IPS-20b (cell line): ENCODE measurements at regions not wholly inside any gene's neighbourhood (a gene's known extent, or its start where the extent isn't known, plus 50 kb on each side); places are given as distances from the start of the nearest gene placed in this dataset.

Experiments
- H3K27ac ChIP-seq: one replicate; pipeline ENCODE4 v1.5.1; 2013; ENCODE audit warnings: low read length
- H3K27me3 ChIP-seq: 2 replicates; pipeline ENCODE4 v1.6.1; 2013; ENCODE audit warnings: mild to moderate bottlenecking, low read length, inconsistent platforms; ENCODE audit not compliant: insufficient read depth
- H3K36me3 ChIP-seq: 2 replicates; pipeline ENCODE4 v1.6.1; 2013; ENCODE audit warnings: low read depth, mild to moderate bottlenecking, inconsistent platforms, low read length, moderate library complexity; ENCODE audit not compliant: insufficient read depth
- H3K4me1 ChIP-seq: 2 replicates; pipeline ENCODE4 v1.6.1; 2013; ENCODE audit warnings: mild to moderate bottlenecking, control low read depth, inconsistent platforms, low read length, moderate library complexity; ENCODE audit not compliant: insufficient read depth
- H3K4me3 ChIP-seq: 2 replicates; pipeline ENCODE4 v1.5.1; 2013; ENCODE audit warnings: mild to moderate bottlenecking, low read length, inconsistent platforms
- H3K9ac ChIP-seq: 2 replicates; pipeline ENCODE4 v1.6.1; 2013; ENCODE audit warnings: low read depth, mild to moderate bottlenecking, inconsistent platforms, low read length, moderate library complexity
- H3K9me3 ChIP-seq: 2 replicates; pipeline ENCODE4 v1.6.1; 2013; ENCODE audit warnings: mild to moderate bottlenecking, low read depth, low read length, inconsistent platforms; ENCODE audit not compliant: insufficient read depth

- Histone ChIP-seq H3K27me3 (peaks cover 29% of the 10 kb centered on the region; the same call in 1 of the 2 replicates), H3K4me1 (peaks cover 2% of the 10 kb centered on the region; the same call in 1 of the 2 replicates), H3K27ac (no peak overlapping the region), H3K4me3 (no peak overlapping the region), H3K36me3 (no peaks in the 10 kb centered on the region), H3K9me3 (peaks cover 13% of the 10 kb centered on the region), H3K9ac (no peak overlapping the region)
Observed at GRCh38 chr12:14289601-14290000, 75.9 kb upstream of the ATF7IP start.

- no peak overlapping the region for H3K27ac ChIP-seq
- no peaks in the 10 kb centered on the region for H3K4me1 ChIP-seq
- H3K9ac ChIP-seq = no peak overlapping the region
- peaks cover 13% of the 10 kb centered on the region for H3K9me3 ChIP-seq
- no peak overlapping the region for H3K4me3 ChIP-seq
- H3K36me3 ChIP-seq = no peaks in the 10 kb centered on the region
- peaks cover 15% of the 10 kb centered on the region; the same call in 1 of the 2 replicates for H3K27me3 ChIP-seq
Observed at GRCh38 chr12:14290951-14291350, 74.5 kb upstream of the ATF7IP start.

- no peaks in the 10 kb centered on the region for H3K36me3 ChIP-seq
- H3K27ac ChIP-seq = no peak overlapping the region
- H3K27me3 ChIP-seq = no peaks in the 10 kb centered on the region
Observed at GRCh38 chr12:14303661-14304155, 61.8 kb upstream of the ATF7IP start.

GRCh38 chr12:14307004-14307403, 58.5 kb upstream of the ATF7IP start:
- H3K9me3 ChIP-seq = no peaks in the 10 kb centered on the region
- no peaks in the 10 kb centered on the region for H3K36me3 ChIP-seq
- H3K27me3 ChIP-seq = no peaks in the 10 kb centered on the region
- no peak overlapping the region for H3K9ac ChIP-seq
- no peaks in the 10 kb centered on the region for H3K4me1 ChIP-seq
- H3K27ac ChIP-seq = no peak overlapping the region
- no peak overlapping the region for H3K4me3 ChIP-seq

More at GRCh38 chr12:14303661-14304155, 61.8 kb upstream of the ATF7IP start:
- Histone ChIP-seq H3K9ac (no peak overlapping the region), H3K4me1 (no peaks in the 10 kb centered on the region), H3K9me3 (no peaks in the 10 kb centered on the region), H3K4me3 (no peak overlapping the region)

GRCh38 chr12:14308516-14308915, 57.0 kb upstream of the ATF7IP start:
- Histone ChIP-seq H3K4me3 (no peak overlapping the region), H3K27me3 (no peaks in the 10 kb centered on the region), H3K27ac (no peak overlapping the region), H3K36me3 (no peaks in the 10 kb centered on the region), H3K4me1 (no peaks in the 10 kb centered on the region), H3K9ac (no peak overlapping the region), H3K9me3 (no peaks in the 10 kb centered on the region)

- Histone ChIP-seq H3K4me3 (no peak overlapping the region), H3K9me3 (no peaks in the 10 kb centered on the region), H3K4me1 (no peaks in the 10 kb centered on the region), H3K27me3 (no peaks in the 10 kb centered on the region), H3K9ac (no peak overlapping the region), H3K36me3 (no peaks in the 10 kb centered on the region), H3K27ac (no peak overlapping the region)
Observed at GRCh38 chr12:14310866-14311265, 54.6 kb upstream of the ATF7IP start.

GRCh38 chr12:14313379-14314138, 51.9 kb upstream of the ATF7IP start:
- Histone ChIP-seq H3K27ac (no peak overlapping the region), H3K4me1 (no peaks in the 10 kb centered on the region), H3K27me3 (no peaks in the 10 kb centered on the region), H3K36me3 (no peaks in the 10 kb centered on the region), H3K4me3 (no peak overlapping the region), H3K9ac (no peak overlapping the region), H3K9me3 (no peaks in the 10 kb centered on the region)

GRCh38 chr12:14314801-14315200, 50.7 kb upstream of the ATF7IP start:
- no peak overlapping the region for H3K27ac ChIP-seq
- no peaks in the 10 kb centered on the region for H3K27me3 ChIP-seq
- H3K4me1 ChIP-seq = no peaks in the 10 kb centered on the region
- H3K4me3 ChIP-seq = no peak overlapping the region
- H3K36me3 ChIP-seq = no peaks in the 10 kb centered on the region
- no peak overlapping the region for H3K9ac ChIP-seq
- H3K9me3 ChIP-seq = no peaks in the 10 kb centered on the region

GRCh38 chr12:14315501-14315900, 50.0 kb upstream of the ATF7IP start:
- Histone ChIP-seq H3K9ac (no peak overlapping the region), H3K27ac (no peak overlapping the region)

More at GRCh38 chr12:14315501-14315900, 50.0 kb upstream of the ATF7IP start:
- no peak overlapping the region for H3K4me3 ChIP-seq
- H3K36me3 ChIP-seq = no peaks in the 10 kb centered on the region
- no peaks in the 10 kb centered on the region for H3K4me1 ChIP-seq
- no peaks in the 10 kb centered on the region for H3K9me3 ChIP-seq
- no peaks in the 10 kb centered on the region for H3K27me3 ChIP-seq
